H1 (cell line): ENCODE measurements at regions not wholly inside any gene's neighbourhood (a gene's known extent, or its start where the extent isn't known, plus 50 kb on each side); places are given as distances from the start of the nearest gene placed in this dataset.

Experiments used
- CTCF ChIA-PET: fragments of 300-600 bp; sonication (Branson Sonifier 250); formaldehyde crosslinking; loops from one replicate; lab custom pipeline; 2021; ENCODE audit not compliant: partially characterized antibody; lab: Charles Lee
- POLR2A ChIA-PET: fragments of 300-600 bp; sonication (Branson Sonifier 250); formaldehyde crosslinking; loops from one replicate; lab custom pipeline; 2021; ENCODE audit warnings: inconsistent platforms; ENCODE audit not compliant: partially characterized antibody; lab: Charles Lee
- DNase-seq, 2 experiments: peaks; one replicate each; pipeline versions ENCODE4 v3.0.0 to v3.0.0-alpha.2; 2010 to 2022; ENCODE audit warnings: low spot score in 2 of 2, low read depth in 1 of 2, mixed read lengths in 1 of 2
- FAIRE-seq: peaks from 2 replicates; lab custom pipeline; 2011; peaks lifted over from hg19 to GRCh38; lab: Jason Lieb, UNC
- H2AFZ ChIP-seq: 2 replicates; pipeline ENCODE4 v1.8.1; 2012; ENCODE audit warnings: low read length, inconsistent platforms
- H2AK5ac ChIP-seq: 2 replicates; pipeline ENCODE4 v1.6.1; 2013; ENCODE audit warnings: low read depth, low read length
- H2BK120ac ChIP-seq: replicated peaks from 2 replicates; pipeline ENCODE3; 2013; ENCODE audit warnings: low read depth, low read length, inconsistent platforms
- H2BK12ac ChIP-seq: 2 replicates; pipeline ENCODE4 v1.6.1; 2013; ENCODE audit warnings: low read depth, low read length
- H2BK15ac ChIP-seq: 2 replicates; pipeline ENCODE4 v1.6.1; 2013; ENCODE audit warnings: low read length
- H2BK20ac ChIP-seq: 2 replicates; pipeline ENCODE4 v1.6.1; 2013; ENCODE audit warnings: low read length
- H2BK5ac ChIP-seq: 2 replicates; pipeline ENCODE4 v1.6.1; 2013; ENCODE audit warnings: low read depth, low read length
- H3K14ac ChIP-seq: 2 replicates; pipeline ENCODE4 v1.6.1; 2013; ENCODE audit warnings: inconsistent platforms; ENCODE audit not compliant: insufficient read length
- H3K18ac ChIP-seq: 2 replicates; pipeline ENCODE4 v1.6.1; 2013; ENCODE audit warnings: low read length; ENCODE audit errors: extremely low read depth
- H3K23ac ChIP-seq: 2 replicates; pipeline ENCODE4 v1.6.1; 2013; ENCODE audit warnings: inconsistent platforms; ENCODE audit not compliant: insufficient read length
- H3K23me2 ChIP-seq: 2 replicates; pipeline ENCODE4 v1.6.1; 2013; ENCODE audit warnings: low read depth, low read length
- H3K27ac ChIP-seq: 2 replicates; pipeline ENCODE4 v1.6.1; 2011; ENCODE audit warnings: low read depth, low read length, inconsistent platforms
- H3K27me3 ChIP-seq, 4 experiments: replicated peaks in 1 of 4; 1 replicate in 1 of 4; 2 replicates in 3 of 4; pipeline versions ENCODE4 v1.6.1 to v1.8.1; 2011 to 2013; ENCODE audit warnings: low read length in 3 of 4, mild to moderate bottlenecking in 3 of 4, inconsistent platforms in 2 of 4, mixed read lengths in 2 of 4, moderate library complexity in 1 of 4; ENCODE audit not compliant: control insufficient read depth in 3 of 4, insufficient read depth in 3 of 4; ENCODE audit errors: extremely low read depth in 1 of 4
- H3K36me3 ChIP-seq, 4 experiments: 2 replicates each; pipeline versions ENCODE4 v1.6.1 to v1.8.1; 2011 to 2013; ENCODE audit warnings: mild to moderate bottlenecking in 4 of 4, low read length in 3 of 4, moderate library complexity in 2 of 4, control low read depth in 1 of 4, inconsistent platforms in 1 of 4; ENCODE audit not compliant: insufficient read depth in 4 of 4, control insufficient read depth in 2 of 4
- H3K4ac ChIP-seq: replicated peaks from 2 replicates; pipeline ENCODE3; 2013; ENCODE audit warnings: low read length, low read depth, mixed read lengths, inconsistent platforms; ENCODE audit not compliant: insufficient read length
- H3K4me1 ChIP-seq, 4 experiments: replicated peaks in 1 of 4; 1 replicate in 1 of 4; 2 replicates in 3 of 4; pipeline versions ENCODE4 v1.6.1 to v1.8.1; 2011 to 2013; ENCODE audit warnings: low read length in 3 of 4, inconsistent platforms in 2 of 4, mixed read lengths in 1 of 4; ENCODE audit not compliant: insufficient read depth in 4 of 4, control insufficient read depth in 3 of 4
- H3K4me2 ChIP-seq, 2 experiments: 2 replicates each; pipeline versions ENCODE4 v1.6.1 to v1.8.1; 2011 to 2013; ENCODE audit warnings: low read depth in 2 of 2, low read length in 2 of 2, control low read depth in 1 of 2, inconsistent platforms in 1 of 2, mild to moderate bottlenecking in 1 of 2; ENCODE audit not compliant: insufficient read depth in 1 of 2
- H3K4me3 ChIP-seq, 4 experiments: fragments of 200-600, 300-600 bp in 1 of 4; sonication (generic), shearing (Covaris generic), sonication (Bioruptor Twin) in 1 of 4; 2 replicates each; pipeline versions ENCODE4 v1.5.1 to v1.8.1; 2011 to 2016; ENCODE audit warnings: low read length in 4 of 4, low read depth in 3 of 4, control low read depth in 2 of 4, inconsistent platforms in 2 of 4, mild to moderate bottlenecking in 2 of 4, mixed read lengths in 1 of 4, moderate library complexity in 1 of 4; ENCODE audit not compliant: insufficient read depth in 2 of 4; ENCODE audit errors: extremely low read depth in 1 of 4
- H3K56ac ChIP-seq: replicated peaks from 2 replicates; pipeline ENCODE3; 2013; ENCODE audit warnings: low read depth, mild to moderate bottlenecking, mixed read lengths, low read length, inconsistent platforms; ENCODE audit not compliant: insufficient read length
- H3K79me1 ChIP-seq: 2 replicates; pipeline ENCODE4 v1.6.1; 2013; ENCODE audit warnings: low read depth, low read length, control low read depth
- H3K79me2 ChIP-seq, 2 experiments: 2 replicates each; pipeline versions ENCODE4 v1.6.1 to v1.8.1; 2012 to 2013; ENCODE audit warnings: low read length in 2 of 2, mild to moderate bottlenecking in 2 of 2, inconsistent platforms in 1 of 2; ENCODE audit not compliant: insufficient read depth in 2 of 2, control insufficient read depth in 1 of 2
- H3K9ac ChIP-seq, 4 experiments: replicated peaks in 1 of 4; 1 replicate in 1 of 4; 2 replicates in 3 of 4; pipeline versions ENCODE4 v1.6.1 to v1.8.1; 2011 to 2013; ENCODE audit warnings: low read depth in 3 of 4, low read length in 3 of 4, control low read depth in 2 of 4, mild to moderate bottlenecking in 2 of 4, moderate library complexity in 2 of 4, inconsistent platforms in 1 of 4; ENCODE audit errors: extremely low read depth in 1 of 4
- H3K9me3 ChIP-seq, 2 experiments: 2 replicates each; pipeline versions ENCODE4 v1.6.1 to v1.8.1; 2012 to 2013; ENCODE audit warnings: mild to moderate bottlenecking in 2 of 2, moderate library complexity in 2 of 2, control low read depth in 1 of 2, inconsistent platforms in 1 of 2, low read depth in 1 of 2, low read length in 1 of 2, mixed read lengths in 1 of 2; ENCODE audit not compliant: insufficient read depth in 2 of 2
- H4K20me1 ChIP-seq, 2 experiments: replicated peaks in 1 of 2; 2 replicates each; pipeline versions ENCODE3 to v1.8.1; 2011 to 2013; ENCODE audit warnings: inconsistent platforms in 2 of 2, low read length in 2 of 2, mild to moderate bottlenecking in 1 of 2; ENCODE audit not compliant: insufficient read depth in 2 of 2, control insufficient read depth in 1 of 2
- H4K5ac ChIP-seq: 2 replicates; pipeline ENCODE4 v1.6.1; 2013; ENCODE audit warnings: low read length, low read depth, mixed read lengths, inconsistent platforms; ENCODE audit not compliant: insufficient read length
- H4K8ac ChIP-seq: 2 replicates; pipeline ENCODE4 v1.8.0; 2013; ENCODE audit warnings: mild to moderate bottlenecking, moderate library complexity, low read length, inconsistent platforms; ENCODE audit not compliant: insufficient read depth; ENCODE audit errors: extremely low read depth
- H4K91ac ChIP-seq: replicated peaks from 2 replicates; pipeline ENCODE3; 2013; ENCODE audit warnings: low read length, mixed read lengths, inconsistent platforms; ENCODE audit not compliant: insufficient read length
- PHF8 ChIP-seq: fragments of 200-600 bp; sonication (generic); conservative IDR thresholded peaks from 2 replicates; pipeline ENCODE4 v1.7.1; 2012; ENCODE audit warnings: low read depth, mild to moderate bottlenecking, inconsistent platforms, low read length, moderate library complexity
- RBBP5 ChIP-seq: IDR thresholded peaks from 2 replicates; pipeline ENCODE4 v1.7.1; 2012; ENCODE audit warnings: low read depth, mild to moderate bottlenecking, inconsistent platforms, low read length, moderate library complexity, borderline replicate concordance
- TBP ChIP-seq: IDR thresholded peaks from 2 replicates; pipeline ENCODE4 v1.6.1; 2011; ENCODE audit warnings: low read depth, low read length, improper control_type of control experiment
- WGBS, 2 experiments: shearing (Covaris generic) in 1 of 2; methylation state at CpG; one replicate each; pipeline versions ENCODE4 v1.1.6 to v1.1.7; 2013 to 2015; ENCODE audit warnings: low lambda C conversion rate in 2 of 2, mixed read lengths in 2 of 2, inconsistent platforms in 1 of 2, low coverage in 1 of 2, missing lambda C conversion rate in 1 of 2; ENCODE audit not compliant: insufficient replicate concordance in 2 of 2, insufficient coverage in 1 of 2, insufficient read length in 1 of 2; ENCODE audit errors: extremely low coverage in 1 of 2, missing lambda C conversion rate in 1 of 2; 5-methylcytosine and 5-hydroxymethylcytosine counted together

- Histone ChIP-seq H3K4ac (no peak overlapping the region), H4K20me1 (no peaks in the 10 kb centered on the region), H3K79me2 (no peaks in the 10 kb centered on the region), H2BK5ac (no peak overlapping the region), H2BK120ac (no peak overlapping the region), H4K91ac (no peak overlapping the region), H3K4me3 (no peak overlapping the region), H3K9me3 (no peaks in the 10 kb centered on the region), H3K4me1 (no peaks in the 10 kb centered on the region), H3K23me2 (no peaks in the 10 kb centered on the region), H3K27ac (no peak overlapping the region), H3K18ac (no peak overlapping the region), H3K4me2 (no peak overlapping the region), H2BK20ac (no peak overlapping the region), H3K27me3 (no peaks in the 10 kb centered on the region), H2BK12ac (no peak overlapping the region), H3K9ac (no peak overlapping the region), H2AK5ac (no peak overlapping the region), H2AFZ (no peak overlapping the region), H2BK15ac (no peak overlapping the region), H3K36me3 (no peaks in the 10 kb centered on the region), H3K14ac (no peak overlapping the region), H3K79me1 (no peaks in the 10 kb centered on the region), H3K23ac (no peak overlapping the region), H3K56ac (no peak overlapping the region), H4K8ac (no peak overlapping the region), H4K5ac (no peak overlapping the region)
- POLR2A ChIA-PET: no interaction called here
- FAIRE-seq (no peak), DNase-seq (no peak)
- CTCF ChIA-PET: no interaction called here
- TF ChIP-seq RBBP5: no peak
- TF ChIP-seq PHF8: no peak
- TF ChIP-seq TBP: no peak
- 75% methylated on average over 1 of the region's 1 CpG; no CpG with 5 or more reads in 1 of the 2 experiments for WGBS, 2 experiments
Observed at GRCh38 chr4:177692907-177693306, 250.7 kb upstream of the AGA start.
